HL-60 (cell line): ENCODE measurements at regions not wholly inside any gene's neighbourhood (a gene's known extent, or its start where the extent isn't known, plus 50 kb on each side); places are given as distances from the start of the nearest gene placed in this dataset.

Source experiments
- DNase-seq, 2 experiments: peaks; one replicate each; pipeline ENCODE4 v3.0.0-alpha.2; 2010 to 2020; ENCODE audit warnings: low read depth in 1 of 2, low spot score in 1 of 2
- H3K27ac ChIP-seq: fragments of 250-450 bp; sonication (Bioruptor Pico); replicated peaks from 2 replicates; pipeline ENCODE4 v1.5.1; 2020; ENCODE audit warnings: mild to moderate bottlenecking, moderate library complexity
- H3K27me3 ChIP-seq: fragments of 250-450 bp; sonication (Bioruptor Pico); 2 replicates; pipeline ENCODE4 v1.5.1; 2021; ENCODE audit warnings: mild to moderate bottlenecking, moderate library complexity; ENCODE audit not compliant: insufficient read depth, poor library complexity, severe bottlenecking
- H3K4me3 ChIP-seq: replicated peaks from 2 replicates; pipeline ENCODE4 v1.5.1; 2011; ENCODE audit warnings: mild to moderate bottlenecking, control low read depth, low read length; ENCODE audit not compliant: insufficient read depth
- CTCF ChIP-seq: IDR thresholded peaks from one replicate; pipeline ENCODE4 v1.5.1; 2011; ENCODE audit warnings: low read length, control low read depth, inconsistent platforms; ENCODE audit not compliant: insufficient read depth
- GABPA ChIP-seq: IDR thresholded peaks from 2 replicates; pipeline ENCODE4 v1.6.1; 2012; ENCODE audit warnings: low read depth
- POLR2AphosphoS5 ChIP-seq: IDR thresholded peaks from 2 replicates; pipeline ENCODE4 v1.6.1; 2012; ENCODE audit warnings: low read depth
- REST ChIP-seq: IDR thresholded peaks from 2 replicates; pipeline ENCODE4 v1.6.1; 2012; ENCODE audit warnings: low read depth; ENCODE audit not compliant: insufficient replicate concordance
- SPI1 ChIP-seq: IDR thresholded peaks from 2 replicates; pipeline ENCODE4 v1.6.1; 2012; ENCODE audit warnings: low read depth, mild to moderate bottlenecking, borderline replicate concordance

GRCh38 chr14:104395941-104396681 lies 183.5 kb upstream of the C14orf180 start:
- H3K27me3 ChIP-seq = peaks cover 2% of the 10 kb centered on the region
- no peak for DNase-seq
- no peak overlapping the region for H3K4me3 ChIP-seq
- no peak overlapping the region for H3K27ac ChIP-seq
- TF ChIP-seq CTCF (no peak), SPI1 (no peak), GABPA (no peak), REST (no peak), POLR2AphosphoS5 (no peak)

- no peak overlapping the region for H3K27ac ChIP-seq
- peaks cover 2% of the 10 kb centered on the region for H3K27me3 ChIP-seq
- no peak for TF ChIP-seq CTCF
- TF ChIP-seq REST = no peak
- TF ChIP-seq GABPA = no peak
- no peak for TF ChIP-seq POLR2AphosphoS5
- no peak for TF ChIP-seq SPI1
- H3K4me3 ChIP-seq = no peak overlapping the region
- no peak for DNase-seq
Measured at GRCh38 chr14:104396682-104397470, 182.7 kb upstream of the C14orf180 start.

DNA sequence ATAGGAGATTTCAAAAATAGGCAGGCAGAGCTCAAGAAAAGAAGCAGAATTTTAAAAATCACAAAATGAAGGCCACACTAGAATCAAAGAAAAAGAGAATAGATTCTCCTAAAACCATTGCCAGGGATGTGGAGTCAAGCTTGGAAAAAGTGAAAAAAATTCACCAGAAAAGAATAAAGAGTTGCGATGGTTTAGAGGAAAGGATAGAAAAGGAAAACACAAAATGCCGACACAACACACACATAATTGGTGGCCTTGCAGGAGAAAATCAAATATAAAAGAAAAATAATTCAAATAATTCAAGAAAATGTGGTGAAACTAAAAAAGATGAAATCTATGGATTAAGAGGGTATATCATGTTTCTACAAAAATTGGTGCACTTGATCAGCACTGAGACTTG lies 181.6 kb upstream of the C14orf180 start:
- Histone ChIP-seq H3K27me3 (peaks cover 2% of the 10 kb centered on the region), H3K27ac (no peak overlapping the region), H3K4me3 (no peak overlapping the region)
- TF ChIP-seq GABPA (no peak), POLR2AphosphoS5 (no peak), SPI1 (no peak), CTCF (no peak)
- no peak for DNase-seq
